K562 (cell line): ENCODE measurements at regions not wholly inside any gene's neighbourhood (a gene's known extent, or its start where the extent isn't known, plus 50 kb on each side); places are given as distances from the start of the nearest gene placed in this dataset.

Source experiments
- ADNP ChIP-seq: fragments of 200-800 bp; sonication (Bioruptor generic); IDR thresholded peaks from 2 replicates; pipeline ENCODE4 v1.6.1; 2016; ENCODE audit warnings: missing genetic modification characterization, missing compliant biosample characterization
- FOS ChIP-seq: IDR thresholded peaks from 3 replicates; pipeline ENCODE4 v1.6.1; 2011; ENCODE audit not compliant: insufficient read length; ENCODE audit errors: extremely low read depth
- MYC ChIP-seq, 2 experiments: fragments of 250-450 bp in 1 of 2; sonication (Bioruptor Pico) in 1 of 2; IDR thresholded peaks; 2 replicates each; pipeline versions ENCODE4 v1.5.1 to v1.6.1; 2012 to 2021; ENCODE audit warnings: low read depth in 2 of 2, borderline replicate concordance in 1 of 2, improper control_type of control experiment in 1 of 2, low read length in 1 of 2, mild to moderate bottlenecking in 1 of 2, moderate library complexity in 1 of 2
- NFXL1 ChIP-seq: fragments of 450-650 bp; formaldehyde crosslinking; IDR thresholded peaks from 2 replicates; pipeline ENCODE4 v1.4.0; 2021; ENCODE audit warnings: mild to moderate bottlenecking
- SRSF1 ChIP-seq: fragments of 200-400 bp; formaldehyde crosslinking; IDR thresholded peaks from 2 replicates; pipeline ENCODE4 v1.6.1; 2017; ENCODE audit warnings: mild to moderate bottlenecking, low read depth, low read length, moderate library complexity
- TF ChIP-seq, protein P1 (sequence below): sonication (generic); formaldehyde crosslinking; IDR thresholded peaks from 2 replicates; pipeline ENCODE4 v1.8.1; 2022; ENCODE audit warnings: missing genetic modification reagents
- TF ChIP-seq, protein P2 (sequence below): sonication (generic); formaldehyde crosslinking; IDR thresholded peaks from 2 replicates; pipeline ENCODE4 v1.8.0; 2022; ENCODE audit warnings: mild to moderate bottlenecking, missing genetic modification reagents
- TF ChIP-seq, protein P3 (sequence below): sonication (generic); formaldehyde crosslinking; IDR thresholded peaks from 2 replicates; pipeline ENCODE4 v1.8.0; 2022; ENCODE audit warnings: mild to moderate bottlenecking, missing genetic modification reagents

DNA sequence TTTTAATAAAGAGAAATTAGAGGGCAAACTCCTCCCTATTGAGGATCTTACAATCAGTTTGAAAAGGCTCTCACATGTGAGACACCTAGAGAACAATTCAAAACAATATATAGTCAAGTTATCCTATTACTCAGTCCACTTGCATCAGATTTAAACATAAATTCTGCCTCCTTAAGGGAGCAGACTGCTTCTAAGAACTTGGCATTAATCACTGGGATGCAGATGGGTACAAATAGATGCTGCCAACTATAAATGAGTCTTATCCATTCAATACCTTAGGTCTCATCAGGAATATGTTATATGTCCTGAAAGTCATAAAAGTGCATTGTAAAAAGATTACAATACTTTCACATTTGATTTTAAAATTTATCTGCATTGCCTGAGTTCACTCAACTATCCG lies 269.3 kb upstream of the KIRREL3 start:
- TF ChIP-seq FOS (no peak), NFXL1 (CRISPR knock-in tag) (no peak), MYC (IDR thresholded peaks at IDR 0.05; ENCODE audit: low read depth, low read length) (no peak), MYC (CRISPR knock-in tag; IDR thresholded peaks at IDR 0.05; ENCODE audit: borderline replicate concordance, low read depth) (no peak), SRSF1 (no peak), ADNP (tag) (no peak)
- TF ChIP-seq, protein P1, sequence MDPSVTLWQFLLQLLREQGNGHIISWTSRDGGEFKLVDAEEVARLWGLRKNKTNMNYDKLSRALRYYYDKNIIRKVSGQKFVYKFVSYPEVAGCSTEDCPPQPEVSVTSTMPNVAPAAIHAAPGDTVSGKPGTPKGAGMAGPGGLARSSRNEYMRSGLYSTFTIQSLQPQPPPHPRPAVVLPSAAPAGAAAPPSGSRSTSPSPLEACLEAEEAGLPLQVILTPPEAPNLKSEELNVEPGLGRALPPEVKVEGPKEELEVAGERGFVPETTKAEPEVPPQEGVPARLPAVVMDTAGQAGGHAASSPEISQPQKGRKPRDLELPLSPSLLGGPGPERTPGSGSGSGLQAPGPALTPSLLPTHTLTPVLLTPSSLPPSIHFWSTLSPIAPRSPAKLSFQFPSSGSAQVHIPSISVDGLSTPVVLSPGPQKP: no peak
- TF ChIP-seq, protein P2, sequence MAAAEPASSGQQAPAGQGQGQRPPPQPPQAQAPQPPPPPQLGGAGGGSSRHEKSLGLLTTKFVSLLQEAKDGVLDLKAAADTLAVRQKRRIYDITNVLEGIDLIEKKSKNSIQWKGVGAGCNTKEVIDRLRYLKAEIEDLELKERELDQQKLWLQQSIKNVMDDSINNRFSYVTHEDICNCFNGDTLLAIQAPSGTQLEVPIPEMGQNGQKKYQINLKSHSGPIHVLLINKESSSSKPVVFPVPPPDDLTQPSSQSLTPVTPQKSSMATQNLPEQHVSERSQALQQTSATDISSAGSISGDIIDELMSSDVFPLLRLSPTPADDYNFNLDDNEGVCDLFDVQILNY: no peak
- TF ChIP-seq, protein P3, sequence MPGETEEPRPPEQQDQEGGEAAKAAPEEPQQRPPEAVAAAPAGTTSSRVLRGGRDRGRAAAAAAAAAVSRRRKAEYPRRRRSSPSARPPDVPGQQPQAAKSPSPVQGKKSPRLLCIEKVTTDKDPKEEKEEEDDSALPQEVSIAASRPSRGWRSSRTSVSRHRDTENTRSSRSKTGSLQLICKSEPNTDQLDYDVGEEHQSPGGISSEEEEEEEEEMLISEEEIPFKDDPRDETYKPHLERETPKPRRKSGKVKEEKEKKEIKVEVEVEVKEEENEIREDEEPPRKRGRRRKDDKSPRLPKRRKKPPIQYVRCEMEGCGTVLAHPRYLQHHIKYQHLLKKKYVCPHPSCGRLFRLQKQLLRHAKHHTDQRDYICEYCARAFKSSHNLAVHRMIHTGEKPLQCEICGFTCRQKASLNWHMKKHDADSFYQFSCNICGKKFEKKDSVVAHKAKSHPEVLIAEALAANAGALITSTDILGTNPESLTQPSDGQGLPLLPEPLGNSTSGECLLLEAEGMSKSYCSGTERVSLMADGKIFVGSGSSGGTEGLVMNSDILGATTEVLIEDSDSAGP (CRISPR knock-in tag): no peak
